Frontal cortex (tissue), 3 donors: ENCODE measurements at regions not wholly inside any gene's neighbourhood (a gene's known extent, or its start where the extent isn't known, plus 50 kb on each side); places are given as distances from the start of the nearest gene placed in this dataset.
"Not testable (repeated sequence)": the region's sequence is repeated elsewhere in the genome, so short reads cannot be mapped to it uniquely, and the experiment has no call there.

Experiments
- DNase-seq, 2 donors: peaks; one replicate each; pipeline ENCODE4 v3.0.0; 2012; ENCODE audit warnings: low spot score in 2 of 2
- FAIRE-seq: peaks from 2 replicates; lab custom pipeline; 2012; peaks lifted over from hg19 to GRCh38; lab: Jason Lieb, UNC
- donor health status: control.
- donor health status: control.
- donor health status: control.

DNA sequence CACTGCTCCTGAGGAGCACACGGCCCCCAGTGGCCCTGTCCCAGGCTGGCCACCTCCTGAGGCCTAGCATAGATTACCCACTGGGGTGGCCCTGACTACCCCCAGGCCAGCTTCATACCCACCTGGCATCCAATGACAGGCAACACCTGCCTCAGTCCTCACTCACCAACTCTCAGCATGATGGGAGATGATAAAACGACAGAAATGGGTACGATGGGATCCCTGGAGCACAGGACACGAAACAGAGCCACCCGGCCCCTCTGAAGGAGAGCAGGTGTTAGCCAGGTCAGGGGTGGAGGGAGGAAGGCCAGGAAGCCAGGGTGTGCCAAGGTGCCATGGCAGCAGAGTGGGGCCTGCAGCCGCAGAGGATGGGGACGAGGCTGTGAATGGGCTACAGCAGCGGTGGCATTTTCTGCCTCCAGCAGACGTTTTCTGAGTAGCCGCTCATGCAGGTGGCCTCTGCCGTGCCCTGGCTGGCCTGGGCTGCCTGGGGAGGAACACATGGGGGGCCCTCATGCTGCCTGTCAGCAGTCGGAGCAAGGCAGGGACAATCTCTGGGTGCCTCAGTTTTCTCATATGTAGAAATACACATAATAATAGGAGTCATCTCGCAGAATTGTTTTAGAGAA is 50.2 kb upstream of the FGF3 start:
- DNase-seq (no peak), FAIRE-seq (no peak)

DNA sequence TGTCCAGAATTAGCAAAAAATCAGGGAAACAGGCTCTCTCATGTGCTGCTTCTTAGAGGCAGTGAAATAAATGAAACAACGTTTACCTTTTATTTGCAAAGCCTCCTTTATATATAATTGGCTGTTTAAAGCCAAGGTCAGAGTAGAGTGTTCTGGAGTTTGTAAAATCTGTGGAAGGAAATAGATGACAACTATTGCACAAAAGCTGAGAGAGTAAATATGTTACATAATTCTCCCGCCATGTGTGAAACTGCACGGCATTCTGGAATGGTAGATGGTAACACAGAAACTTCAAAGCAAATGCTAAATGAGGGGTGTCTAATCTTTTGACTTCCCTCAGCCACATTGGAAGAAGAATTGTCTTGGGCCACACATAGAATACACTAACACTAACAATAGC is 51.5 kb upstream of the FGF3 start:
- no peak for DNase-seq

DNA sequence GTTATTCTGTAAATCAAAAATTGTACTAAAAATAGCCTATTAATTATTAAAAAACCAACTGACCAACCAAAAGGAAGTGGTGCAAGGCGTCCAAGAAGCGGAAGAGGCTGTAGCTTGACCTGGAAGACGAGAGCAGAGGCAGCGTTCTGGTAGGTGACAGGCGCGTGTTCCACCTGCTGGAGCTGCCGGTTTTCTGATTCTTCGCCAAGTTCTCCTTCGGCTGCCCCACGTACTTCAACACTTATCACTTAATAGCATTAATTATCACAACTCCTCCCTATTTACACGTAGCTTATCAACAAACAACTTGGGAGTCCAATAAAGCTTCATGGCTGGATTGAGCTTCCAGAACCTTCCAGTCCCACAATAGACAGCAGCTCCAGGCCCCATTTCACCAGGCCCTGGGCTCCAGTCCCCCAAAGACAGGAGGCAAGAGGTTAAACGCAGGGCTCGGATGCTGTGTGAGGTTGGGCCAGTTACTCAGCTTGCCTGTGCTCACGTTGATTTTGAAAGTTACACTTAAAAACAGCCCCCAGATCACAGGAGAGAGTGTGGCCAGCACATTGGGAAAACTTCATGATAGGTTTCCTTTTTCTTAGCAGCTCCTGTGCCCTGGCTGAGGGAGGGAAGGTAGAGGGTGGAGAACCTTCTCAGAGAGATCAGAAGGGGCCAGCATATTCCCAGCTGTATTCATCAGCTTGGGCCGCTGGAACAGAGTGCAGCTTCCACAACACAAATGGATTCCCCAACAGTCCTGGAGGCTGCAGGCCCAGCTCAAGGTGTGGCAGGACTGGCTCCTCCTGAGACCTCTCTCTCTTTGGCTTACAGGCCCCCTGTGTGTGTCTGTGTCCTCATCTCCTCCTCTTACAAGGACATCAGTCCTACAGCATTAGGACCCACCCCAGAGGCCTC is 54.2 kb upstream of the FGF3 start:
- DNase-seq (no peak), FAIRE-seq (no peak)

More for the DNA sequence above, 51.5 kb upstream of the FGF3 start:
- FAIRE-seq = no peak

DNA sequence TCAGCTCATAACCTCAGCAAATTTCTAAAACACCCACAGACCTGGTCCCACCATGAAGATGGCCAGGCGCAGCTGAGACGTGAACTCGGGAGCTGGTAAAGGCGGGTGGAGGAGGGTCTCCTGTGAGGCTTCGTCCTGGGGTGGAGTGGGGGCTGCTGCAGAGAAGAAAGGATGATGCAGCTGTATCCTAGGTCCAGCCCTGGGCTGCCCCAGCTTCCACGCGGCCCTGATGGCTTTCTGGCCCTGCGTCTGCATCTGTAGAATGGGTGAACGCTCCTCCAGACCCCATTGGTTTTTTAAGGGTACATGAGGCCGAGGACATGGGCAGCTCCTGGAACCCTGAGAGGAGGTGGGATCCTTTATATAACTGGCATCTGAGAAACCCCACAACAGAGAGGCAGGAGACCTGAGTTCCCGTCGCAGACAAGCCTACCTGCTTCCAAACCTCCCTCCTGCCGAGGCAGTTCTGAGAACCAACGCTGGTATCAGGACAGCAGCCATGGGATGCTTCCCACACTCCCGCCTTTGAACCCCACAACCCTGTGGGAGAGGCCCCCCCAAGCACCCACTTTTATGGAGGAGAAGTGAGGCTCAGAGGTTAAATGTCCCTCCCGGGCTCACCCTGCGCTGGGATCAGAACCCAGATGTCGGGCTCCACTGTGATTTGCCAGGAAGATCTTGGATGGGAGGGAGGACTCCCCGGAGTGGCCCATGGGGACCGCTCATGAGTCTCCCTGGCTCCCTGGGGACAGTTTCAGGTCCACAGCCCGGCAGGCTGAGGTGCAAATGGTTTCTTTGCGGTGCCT is 55.2 kb upstream of the FGF3 start:
- FAIRE-seq (no peak), DNase-seq (no peak)

DNA sequence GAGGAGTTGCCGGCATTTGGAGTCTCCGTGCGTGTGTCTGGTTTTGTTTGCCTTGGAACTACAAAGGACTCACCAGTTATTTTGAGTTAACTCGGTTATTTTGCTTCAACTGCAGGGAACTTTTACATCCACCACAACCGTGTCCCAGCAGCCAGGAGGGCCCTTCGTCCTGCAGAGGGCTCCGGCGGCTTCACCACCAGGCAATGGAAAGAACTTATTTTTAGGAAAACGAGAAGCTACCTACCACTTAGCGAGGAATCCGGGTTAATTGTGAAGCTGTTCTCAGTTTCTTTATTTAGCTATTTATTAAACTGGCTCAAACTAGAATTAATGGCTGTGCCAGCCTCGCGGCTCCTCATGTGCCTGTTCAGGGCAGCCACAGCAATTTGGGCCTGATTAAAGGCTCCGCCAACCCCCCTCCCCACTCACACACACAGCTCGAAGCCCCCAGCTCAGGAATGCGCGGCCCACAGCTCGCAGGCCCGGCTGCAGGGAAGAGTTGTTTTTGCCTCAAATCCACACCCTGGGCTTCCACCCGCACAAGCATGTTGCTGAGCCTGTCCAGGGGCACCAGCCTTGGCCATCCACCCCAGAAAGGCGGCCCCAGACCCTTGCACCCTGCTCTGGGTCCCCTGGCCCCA is 55.9 kb upstream of the FGF3 start:
- FAIRE-seq (no peak), DNase-seq (no peak)

DNA sequence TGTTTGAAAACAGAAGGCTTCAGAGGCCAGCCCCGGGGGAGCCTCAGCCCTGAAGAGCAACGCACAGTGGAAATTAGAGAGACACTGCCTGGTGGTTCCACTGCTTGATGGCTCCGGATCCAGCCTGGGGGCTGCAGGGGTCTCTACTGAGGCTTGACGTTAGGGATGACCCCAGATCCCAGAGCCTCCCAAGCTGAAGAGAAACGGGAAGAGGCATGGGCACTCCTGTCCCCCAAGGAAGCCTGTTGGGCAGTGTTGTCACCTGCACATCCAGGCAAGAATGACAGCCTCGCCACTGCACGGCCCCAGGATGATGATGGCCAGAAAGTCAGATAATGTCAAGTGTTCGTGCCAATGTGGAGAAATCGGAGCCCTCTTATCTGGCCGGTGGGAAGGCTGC is 56.8 kb upstream of the FGF3 start:
- FAIRE-seq = no peak
- DNase-seq = no peak

DNA sequence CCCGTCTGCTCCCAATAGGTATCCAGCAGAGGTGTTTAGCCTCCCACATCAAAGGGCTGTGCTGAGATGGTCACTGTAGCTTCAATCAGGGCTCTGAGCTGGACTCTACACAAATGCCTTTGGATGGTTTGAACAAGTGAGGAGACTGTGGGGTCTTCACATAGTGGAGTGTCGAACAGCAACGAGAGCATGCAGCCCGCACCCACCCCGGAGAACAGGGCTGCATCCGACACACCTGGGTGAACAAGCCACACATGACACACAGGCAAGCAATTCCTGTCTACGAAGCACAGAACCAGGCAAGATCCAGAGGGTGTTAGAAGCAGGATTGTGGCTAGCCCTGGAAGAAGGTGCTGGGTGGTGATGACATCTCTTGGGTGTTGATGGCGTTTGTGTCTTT is 58.0 kb upstream of the FGF3 start:
- no peak for DNase-seq
- FAIRE-seq = no peak

DNA sequence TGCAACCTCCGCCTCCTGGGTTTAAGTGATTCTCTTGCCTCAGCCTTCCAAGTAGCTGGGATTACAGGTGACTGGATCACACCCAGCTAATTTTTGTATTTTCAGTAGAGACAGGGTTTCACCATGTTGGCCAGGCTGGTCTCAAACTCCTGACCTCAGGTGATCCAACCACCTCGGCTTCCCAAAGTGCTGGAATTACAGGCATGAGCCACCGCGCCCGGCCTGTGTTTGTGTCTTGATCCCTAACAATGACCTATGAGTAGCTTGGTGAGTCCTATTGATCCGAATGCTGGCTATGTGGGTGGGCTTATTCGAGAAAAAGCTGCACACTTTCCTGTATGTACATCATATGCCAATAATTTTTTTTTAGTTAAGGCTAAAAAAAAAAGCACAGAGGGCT is 58.5 kb upstream of the FGF3 start:
- FAIRE-seq, DNase-seq: not testable (repeated sequence)

DNA sequence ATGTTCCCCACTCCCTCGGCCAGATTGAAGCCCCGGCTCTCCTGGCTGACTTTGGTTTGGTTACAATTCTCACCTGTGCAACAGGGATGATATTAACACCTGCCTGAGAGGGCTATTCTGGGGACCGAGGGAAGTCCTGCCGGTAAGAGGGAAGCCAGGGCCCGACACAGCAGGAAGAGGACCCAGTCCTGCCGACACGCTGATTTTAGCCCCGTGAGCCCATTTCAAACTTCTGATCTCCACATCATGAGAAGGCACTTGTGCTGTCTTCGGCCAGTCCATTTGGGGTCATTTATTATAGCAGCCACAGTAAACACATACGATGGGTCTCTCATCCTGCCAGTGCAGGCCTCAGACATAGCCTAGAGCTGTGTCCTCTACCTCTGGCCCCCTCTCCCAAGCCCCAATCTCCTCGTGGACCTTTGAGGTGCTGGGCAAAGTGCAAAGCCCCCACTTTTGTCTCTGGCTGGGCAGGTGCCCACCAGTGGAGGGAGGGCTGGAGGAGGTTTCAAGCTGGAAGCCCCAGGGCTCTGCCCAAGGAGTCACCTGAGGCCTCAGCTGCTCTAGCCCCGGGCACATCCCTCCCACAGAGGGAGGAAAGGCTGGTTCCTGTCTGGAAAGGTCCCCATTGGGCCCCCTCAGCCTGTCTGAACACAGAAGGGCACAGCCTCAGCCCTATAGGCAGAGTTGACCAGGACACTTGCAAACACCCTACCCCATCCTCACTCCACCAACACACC is 59.1 kb upstream of the FGF3 start:
- DNase-seq = no peak
- FAIRE-seq = no peak

DNA sequence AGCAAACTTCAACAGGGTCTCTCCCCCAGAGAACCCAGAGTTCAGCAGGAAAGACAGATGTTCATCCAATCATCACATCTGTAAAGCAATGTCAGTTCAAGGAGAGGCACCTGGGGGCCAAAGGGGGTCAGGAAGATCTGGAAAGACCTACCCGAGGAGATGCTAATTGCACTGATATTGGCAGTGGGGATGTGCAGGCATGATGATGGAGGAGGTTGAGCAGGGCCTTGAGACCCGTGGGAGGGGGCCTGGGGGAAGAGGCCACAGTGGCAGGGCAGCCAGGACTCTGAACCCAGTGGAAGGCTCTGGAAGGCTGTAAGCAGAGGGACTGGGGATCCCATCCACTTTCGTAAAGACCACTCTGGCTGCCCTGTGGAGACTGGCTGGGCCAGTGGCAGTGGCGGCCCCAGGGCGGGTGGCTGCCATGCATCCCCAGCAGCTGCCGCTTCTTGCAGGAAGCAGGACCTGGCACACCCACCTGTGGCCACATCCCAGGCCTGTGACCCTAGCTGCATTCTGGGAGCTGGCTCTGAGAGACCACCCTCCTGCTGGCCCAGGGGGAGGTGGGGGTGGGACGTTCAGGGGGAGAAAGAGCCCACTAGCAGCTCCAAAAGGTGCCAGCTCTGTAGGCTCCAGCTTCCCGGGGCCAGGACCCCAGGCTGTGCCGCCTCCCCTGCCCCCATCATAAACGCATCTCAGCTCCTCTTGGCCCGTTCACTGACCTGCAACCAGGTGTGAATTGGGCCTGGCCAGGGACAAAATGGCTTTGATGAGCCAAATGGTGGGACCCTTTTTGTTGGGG is 59.9 kb upstream of the FGF3 start:
- FAIRE-seq = no peak
- no peak for DNase-seq

DNA sequence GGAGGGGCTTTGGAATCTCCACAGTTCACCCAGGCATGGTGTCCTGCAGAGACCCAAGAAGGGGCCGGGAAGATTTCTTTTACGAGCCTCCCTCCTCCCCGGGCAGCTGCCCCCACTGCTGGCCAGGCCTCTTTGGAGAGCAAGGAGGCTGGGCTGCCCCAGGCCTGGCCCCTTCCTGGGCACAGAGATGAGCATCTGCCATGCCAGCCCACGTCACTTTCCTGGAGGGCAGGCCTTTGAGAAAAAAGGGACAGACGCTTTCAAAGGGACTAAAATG is 60.5 kb upstream of the FGF3 start:
- no peak for DNase-seq
- no peak for FAIRE-seq

DNA sequence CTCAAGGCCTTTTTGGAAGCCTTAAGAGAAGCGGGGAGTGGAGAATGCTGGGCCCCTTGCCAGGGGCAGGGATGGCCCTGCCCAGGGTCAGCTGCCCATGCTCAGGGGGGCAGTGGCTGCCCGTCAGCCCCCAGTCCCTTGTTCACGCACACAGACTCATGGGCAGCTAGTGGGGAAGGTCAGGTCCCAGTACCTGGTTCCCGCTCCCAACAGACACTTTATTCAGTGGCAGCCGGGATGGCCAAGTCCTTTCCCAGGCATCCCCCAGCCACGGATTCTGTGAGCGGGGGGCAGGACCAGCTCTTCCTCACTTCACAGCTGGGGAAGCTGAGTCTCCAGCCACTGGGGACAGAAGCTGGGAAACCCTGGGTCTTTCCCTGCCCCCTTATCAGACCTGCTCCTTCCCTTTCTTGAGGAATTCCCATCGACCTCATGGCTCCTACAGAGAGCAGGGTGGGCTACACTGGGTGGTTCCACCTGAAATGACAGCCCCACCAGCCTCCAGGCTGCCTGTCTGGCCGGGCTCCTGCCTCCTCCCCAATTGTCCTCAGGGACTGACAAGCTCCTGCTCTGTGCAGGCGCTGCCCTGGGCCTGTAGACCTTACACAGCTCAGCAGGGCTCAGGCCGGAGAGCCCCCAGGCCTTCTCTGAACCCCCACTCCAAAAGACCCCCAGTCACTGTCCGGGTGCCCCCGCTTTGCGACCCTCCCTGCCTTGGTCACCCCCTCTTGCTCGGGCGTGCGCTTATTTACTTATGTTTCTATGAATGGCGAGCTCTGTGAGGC is 61.0 kb upstream of the FGF3 start:
- DNase-seq (no peak), FAIRE-seq (no peak)

DNA sequence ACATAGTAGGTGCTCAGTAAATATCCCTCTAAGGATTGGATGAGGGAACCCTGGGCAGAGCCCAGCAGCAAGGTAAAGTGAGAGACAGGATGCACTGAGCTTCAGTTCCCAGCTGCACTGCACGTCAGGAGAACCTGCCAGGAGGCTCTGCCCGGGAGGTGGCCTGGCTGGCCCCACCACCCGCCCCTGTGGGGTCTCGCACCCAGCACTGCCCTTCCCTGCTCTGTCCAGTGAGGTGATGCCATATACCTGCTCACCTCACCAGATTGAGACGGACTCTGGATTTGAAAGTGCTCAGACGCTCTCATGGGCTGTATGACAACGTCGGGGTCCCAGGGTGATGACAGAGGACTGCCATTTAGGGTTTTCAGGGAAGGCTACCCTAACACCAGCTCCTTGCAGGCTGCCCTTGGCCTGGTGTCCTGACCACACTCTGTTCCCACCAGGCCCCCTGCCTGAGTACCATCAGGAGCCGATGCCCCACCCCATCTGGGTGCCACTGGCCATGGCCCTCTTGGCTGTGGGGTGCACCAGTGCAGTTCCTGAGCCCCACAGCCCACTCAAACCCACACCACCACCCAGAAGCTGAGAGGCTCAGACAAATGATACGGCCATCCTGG is 61.7 kb upstream of the FGF3 start:
- FAIRE-seq (no peak), DNase-seq (no peak)

DNA sequence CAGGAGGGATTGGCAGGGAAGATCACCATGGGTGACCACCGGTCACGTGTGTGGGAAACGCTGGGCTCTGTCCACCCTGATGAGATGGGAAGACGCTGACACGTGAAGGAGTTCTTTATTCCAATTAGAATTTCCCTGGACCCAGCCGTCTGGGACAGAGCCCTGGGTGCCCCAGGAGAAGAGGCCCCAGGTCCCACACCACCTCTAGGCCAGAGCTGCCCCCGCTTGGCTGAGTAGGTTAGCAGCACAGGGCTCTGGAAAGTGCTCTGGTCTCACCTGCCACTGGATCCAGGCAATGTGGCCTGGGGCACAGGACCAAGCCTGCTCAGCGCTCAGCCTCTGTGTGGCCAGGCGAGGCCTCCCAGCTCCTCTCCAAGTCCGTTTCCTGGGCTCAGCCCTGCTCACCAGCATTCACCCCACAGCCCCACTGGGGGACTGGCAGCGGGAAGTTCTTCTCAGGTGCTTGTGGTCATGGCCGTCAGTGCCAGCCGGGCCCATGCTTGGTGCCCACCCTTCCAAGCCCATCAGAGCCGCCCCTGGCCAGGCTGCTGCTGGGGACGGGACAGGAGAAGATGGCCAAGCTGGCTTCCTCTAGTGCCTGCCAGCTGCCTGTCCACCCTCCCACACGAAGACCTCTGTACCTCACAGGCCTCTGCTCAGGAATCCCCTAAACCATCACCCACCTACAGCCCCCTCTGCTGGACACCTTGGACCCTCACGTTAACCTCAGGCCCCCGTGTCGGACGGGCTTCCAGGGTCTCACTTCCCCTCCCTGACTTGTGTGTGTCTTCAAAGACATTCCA is 62.5 kb upstream of the FGF3 start:
- no peak for DNase-seq
- FAIRE-seq = no peak

DNA sequence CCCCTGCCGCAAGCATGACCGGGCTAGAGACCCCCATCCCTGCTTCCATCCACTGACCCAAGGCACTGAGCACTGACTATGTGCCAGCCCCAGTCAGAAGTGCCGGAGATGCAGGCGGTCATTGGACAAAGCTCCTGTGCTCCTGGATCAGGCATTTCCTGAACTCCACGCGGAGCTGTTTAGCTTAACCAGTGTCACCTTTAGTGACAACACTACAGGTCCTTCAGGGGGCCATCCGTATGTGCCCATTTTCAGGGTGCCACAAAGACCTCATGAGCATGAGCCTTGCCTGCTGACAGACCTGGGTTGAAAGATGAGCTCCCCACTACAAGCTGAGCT is 63.0 kb upstream of the FGF3 start:
- no peak for DNase-seq
- no peak for FAIRE-seq

DNA sequence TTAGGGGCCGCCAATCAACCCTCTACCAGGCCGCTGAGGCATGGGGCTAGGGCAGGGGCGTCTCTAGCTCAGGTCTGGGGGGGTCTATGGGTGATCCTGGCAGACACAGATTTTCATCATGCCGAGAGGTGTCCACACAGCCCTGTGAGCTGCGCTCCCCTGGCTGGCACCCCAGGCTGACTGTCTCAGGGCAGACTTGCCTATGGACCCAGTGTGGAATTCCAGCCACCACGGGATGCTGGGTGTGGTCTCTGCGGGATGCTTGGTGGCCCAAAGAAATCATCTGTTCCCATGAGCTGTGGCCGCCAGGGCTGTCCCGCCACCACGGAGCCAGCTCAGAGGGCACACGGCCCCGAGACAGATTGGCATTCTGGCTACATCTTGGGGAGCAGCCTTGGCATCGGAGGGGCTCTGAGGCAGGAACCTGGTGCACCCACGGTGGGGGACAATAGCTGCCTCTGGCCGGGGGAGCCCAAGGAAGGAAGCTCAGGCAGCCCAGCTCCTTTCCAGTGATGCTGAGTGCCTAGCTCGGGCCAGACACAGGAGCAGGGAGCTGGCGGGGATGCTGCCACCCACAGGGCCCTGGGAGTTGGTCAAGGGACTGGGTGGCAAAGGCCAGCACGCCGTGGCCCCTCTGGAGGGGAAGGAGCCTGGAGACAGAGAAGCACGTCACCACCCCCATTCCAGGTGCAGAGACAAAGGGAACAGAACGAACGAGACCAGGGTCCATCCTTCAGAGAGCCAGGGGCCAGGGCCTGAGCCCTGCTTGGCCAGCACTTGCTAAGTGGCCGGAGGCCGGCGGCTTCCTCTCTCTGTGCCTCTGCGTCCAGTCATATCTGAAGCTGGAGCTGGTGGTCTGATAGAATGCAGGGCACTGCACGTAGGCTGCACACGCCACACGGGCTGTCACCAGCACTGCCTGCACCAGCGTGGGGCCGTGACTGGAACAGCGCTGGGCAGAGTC is 64.4 kb upstream of the FGF3 start:
- DNase-seq = no peak
- no peak for FAIRE-seq
